H1 (cell line): ENCODE measurements at regions not wholly inside any gene's neighbourhood (a gene's known extent, or its start where the extent isn't known, plus 50 kb on each side); places are given as distances from the start of the nearest gene placed in this dataset.

Experiments used
- CTCF ChIA-PET: fragments of 300-600 bp; sonication (Branson Sonifier 250); formaldehyde crosslinking; loops from one replicate; lab custom pipeline; 2021; ENCODE audit not compliant: partially characterized antibody; lab: Charles Lee
- POLR2A ChIA-PET: fragments of 300-600 bp; sonication (Branson Sonifier 250); formaldehyde crosslinking; loops from one replicate; lab custom pipeline; 2021; ENCODE audit warnings: inconsistent platforms; ENCODE audit not compliant: partially characterized antibody; lab: Charles Lee
- DNase-seq, 2 experiments: peaks; one replicate each; pipeline versions ENCODE4 v3.0.0 to v3.0.0-alpha.2; 2010 to 2022; ENCODE audit warnings: low spot score in 2 of 2, low read depth in 1 of 2, mixed read lengths in 1 of 2
- FAIRE-seq: peaks from 2 replicates; lab custom pipeline; 2011; peaks lifted over from hg19 to GRCh38; lab: Jason Lieb, UNC
- H2AFZ ChIP-seq: 2 replicates; pipeline ENCODE4 v1.8.1; 2012; ENCODE audit warnings: low read length, inconsistent platforms
- H2AK5ac ChIP-seq: 2 replicates; pipeline ENCODE4 v1.6.1; 2013; ENCODE audit warnings: low read depth, low read length
- H2BK120ac ChIP-seq: replicated peaks from 2 replicates; pipeline ENCODE3; 2013; ENCODE audit warnings: low read depth, low read length, inconsistent platforms
- H2BK12ac ChIP-seq: 2 replicates; pipeline ENCODE4 v1.6.1; 2013; ENCODE audit warnings: low read depth, low read length
- H2BK15ac ChIP-seq: 2 replicates; pipeline ENCODE4 v1.6.1; 2013; ENCODE audit warnings: low read length
- H2BK20ac ChIP-seq: 2 replicates; pipeline ENCODE4 v1.6.1; 2013; ENCODE audit warnings: low read length
- H2BK5ac ChIP-seq: 2 replicates; pipeline ENCODE4 v1.6.1; 2013; ENCODE audit warnings: low read depth, low read length
- H3K14ac ChIP-seq: 2 replicates; pipeline ENCODE4 v1.6.1; 2013; ENCODE audit warnings: inconsistent platforms; ENCODE audit not compliant: insufficient read length
- H3K18ac ChIP-seq: 2 replicates; pipeline ENCODE4 v1.6.1; 2013; ENCODE audit warnings: low read length; ENCODE audit errors: extremely low read depth
- H3K23ac ChIP-seq: 2 replicates; pipeline ENCODE4 v1.6.1; 2013; ENCODE audit warnings: inconsistent platforms; ENCODE audit not compliant: insufficient read length
- H3K23me2 ChIP-seq: 2 replicates; pipeline ENCODE4 v1.6.1; 2013; ENCODE audit warnings: low read depth, low read length
- H3K27ac ChIP-seq: 2 replicates; pipeline ENCODE4 v1.6.1; 2011; ENCODE audit warnings: low read depth, low read length, inconsistent platforms
- H3K27me3 ChIP-seq, 4 experiments: replicated peaks in 1 of 4; 1 replicate in 1 of 4; 2 replicates in 3 of 4; pipeline versions ENCODE4 v1.6.1 to v1.8.1; 2011 to 2013; ENCODE audit warnings: low read length in 3 of 4, mild to moderate bottlenecking in 3 of 4, inconsistent platforms in 2 of 4, mixed read lengths in 2 of 4, moderate library complexity in 1 of 4; ENCODE audit not compliant: control insufficient read depth in 3 of 4, insufficient read depth in 3 of 4; ENCODE audit errors: extremely low read depth in 1 of 4
- H3K36me3 ChIP-seq, 4 experiments: 2 replicates each; pipeline versions ENCODE4 v1.6.1 to v1.8.1; 2011 to 2013; ENCODE audit warnings: mild to moderate bottlenecking in 4 of 4, low read length in 3 of 4, moderate library complexity in 2 of 4, control low read depth in 1 of 4, inconsistent platforms in 1 of 4; ENCODE audit not compliant: insufficient read depth in 4 of 4, control insufficient read depth in 2 of 4
- H3K4ac ChIP-seq: replicated peaks from 2 replicates; pipeline ENCODE3; 2013; ENCODE audit warnings: low read length, low read depth, mixed read lengths, inconsistent platforms; ENCODE audit not compliant: insufficient read length
- H3K4me1 ChIP-seq, 4 experiments: replicated peaks in 1 of 4; 1 replicate in 1 of 4; 2 replicates in 3 of 4; pipeline versions ENCODE4 v1.6.1 to v1.8.1; 2011 to 2013; ENCODE audit warnings: low read length in 3 of 4, inconsistent platforms in 2 of 4, mixed read lengths in 1 of 4; ENCODE audit not compliant: insufficient read depth in 4 of 4, control insufficient read depth in 3 of 4
- H3K4me2 ChIP-seq, 2 experiments: 2 replicates each; pipeline versions ENCODE4 v1.6.1 to v1.8.1; 2011 to 2013; ENCODE audit warnings: low read depth in 2 of 2, low read length in 2 of 2, control low read depth in 1 of 2, inconsistent platforms in 1 of 2, mild to moderate bottlenecking in 1 of 2; ENCODE audit not compliant: insufficient read depth in 1 of 2
- H3K4me3 ChIP-seq, 4 experiments: fragments of 200-600, 300-600 bp in 1 of 4; sonication (generic), shearing (Covaris generic), sonication (Bioruptor Twin) in 1 of 4; 2 replicates each; pipeline versions ENCODE4 v1.5.1 to v1.8.1; 2011 to 2016; ENCODE audit warnings: low read length in 4 of 4, low read depth in 3 of 4, control low read depth in 2 of 4, inconsistent platforms in 2 of 4, mild to moderate bottlenecking in 2 of 4, mixed read lengths in 1 of 4, moderate library complexity in 1 of 4; ENCODE audit not compliant: insufficient read depth in 2 of 4; ENCODE audit errors: extremely low read depth in 1 of 4
- H3K56ac ChIP-seq: replicated peaks from 2 replicates; pipeline ENCODE3; 2013; ENCODE audit warnings: low read depth, mild to moderate bottlenecking, mixed read lengths, low read length, inconsistent platforms; ENCODE audit not compliant: insufficient read length
- H3K79me1 ChIP-seq: 2 replicates; pipeline ENCODE4 v1.6.1; 2013; ENCODE audit warnings: low read depth, low read length, control low read depth
- H3K79me2 ChIP-seq, 2 experiments: 2 replicates each; pipeline versions ENCODE4 v1.6.1 to v1.8.1; 2012 to 2013; ENCODE audit warnings: low read length in 2 of 2, mild to moderate bottlenecking in 2 of 2, inconsistent platforms in 1 of 2; ENCODE audit not compliant: insufficient read depth in 2 of 2, control insufficient read depth in 1 of 2
- H3K9ac ChIP-seq, 4 experiments: replicated peaks in 1 of 4; 1 replicate in 1 of 4; 2 replicates in 3 of 4; pipeline versions ENCODE4 v1.6.1 to v1.8.1; 2011 to 2013; ENCODE audit warnings: low read depth in 3 of 4, low read length in 3 of 4, control low read depth in 2 of 4, mild to moderate bottlenecking in 2 of 4, moderate library complexity in 2 of 4, inconsistent platforms in 1 of 4; ENCODE audit errors: extremely low read depth in 1 of 4
- H3K9me3 ChIP-seq, 2 experiments: 2 replicates each; pipeline versions ENCODE4 v1.6.1 to v1.8.1; 2012 to 2013; ENCODE audit warnings: mild to moderate bottlenecking in 2 of 2, moderate library complexity in 2 of 2, control low read depth in 1 of 2, inconsistent platforms in 1 of 2, low read depth in 1 of 2, low read length in 1 of 2, mixed read lengths in 1 of 2; ENCODE audit not compliant: insufficient read depth in 2 of 2
- H4K20me1 ChIP-seq, 2 experiments: replicated peaks in 1 of 2; 2 replicates each; pipeline versions ENCODE3 to v1.8.1; 2011 to 2013; ENCODE audit warnings: inconsistent platforms in 2 of 2, low read length in 2 of 2, mild to moderate bottlenecking in 1 of 2; ENCODE audit not compliant: insufficient read depth in 2 of 2, control insufficient read depth in 1 of 2
- H4K5ac ChIP-seq: 2 replicates; pipeline ENCODE4 v1.6.1; 2013; ENCODE audit warnings: low read length, low read depth, mixed read lengths, inconsistent platforms; ENCODE audit not compliant: insufficient read length
- H4K8ac ChIP-seq: 2 replicates; pipeline ENCODE4 v1.8.0; 2013; ENCODE audit warnings: mild to moderate bottlenecking, moderate library complexity, low read length, inconsistent platforms; ENCODE audit not compliant: insufficient read depth; ENCODE audit errors: extremely low read depth
- H4K91ac ChIP-seq: replicated peaks from 2 replicates; pipeline ENCODE3; 2013; ENCODE audit warnings: low read length, mixed read lengths, inconsistent platforms; ENCODE audit not compliant: insufficient read length
- ASH2L ChIP-seq: fragments of 200-600, 300-600 bp; sonication (generic); IDR thresholded peaks from one replicate; pipeline ENCODE4 v1.7.1; 2017; ENCODE audit warnings: low read length
- BCL11A ChIP-seq, 2 experiments: IDR thresholded peaks; one replicate each; pipeline ENCODE4 v1.6.1; 2011; ENCODE audit warnings: low read depth in 2 of 2, low read length in 2 of 2, mild to moderate bottlenecking in 2 of 2
- CHD1 ChIP-seq: IDR thresholded peaks from 2 replicates; pipeline ENCODE4 v1.6.1; 2012; ENCODE audit warnings: low read depth, low read length, improper control_type of control experiment
- CREB1 ChIP-seq: IDR thresholded peaks from 2 replicates; pipeline ENCODE4 v1.6.1; 2012; ENCODE audit warnings: inconsistent platforms
- E2F6 ChIP-seq: IDR thresholded peaks from 2 replicates; pipeline ENCODE4 v1.6.1; 2012; ENCODE audit warnings: inconsistent platforms
- EZH2 ChIP-seq: fragments of 200-600 bp; sonication (generic); IDR thresholded peaks from 2 replicates; pipeline ENCODE4 v1.7.1; 2012; ENCODE audit warnings: low read depth, mild to moderate bottlenecking, moderate library complexity, low read length, inconsistent platforms; ENCODE audit not compliant: severe bottlenecking
- GTF2F1 ChIP-seq: IDR thresholded peaks from 2 replicates; pipeline ENCODE4 v1.6.1; 2012; ENCODE audit warnings: low read depth, low read length, improper control_type of control experiment, borderline replicate concordance
- JUN ChIP-seq: IDR thresholded peaks from 2 replicates; pipeline ENCODE4 v1.6.1; 2011; ENCODE audit warnings: low read depth, mild to moderate bottlenecking, improper control_type of control experiment, low read length
- KDM4A ChIP-seq: IDR thresholded peaks from one replicate; pipeline ENCODE4 v1.7.1; 2012; ENCODE audit warnings: low read depth, mild to moderate bottlenecking, moderate library complexity, low read length, inconsistent platforms; ENCODE audit not compliant: severe bottlenecking
- POLR2AphosphoS5 ChIP-seq: IDR thresholded peaks from 2 replicates; pipeline ENCODE4 v1.6.1; 2011; ENCODE audit warnings: low read depth, low read length
- RNF2 ChIP-seq: fragments of 200-900, 300-1000 bp; sonication (generic); IDR thresholded peaks from 2 replicates; pipeline ENCODE4 v1.7.1; 2016; ENCODE audit warnings: borderline replicate concordance, low read depth, mild to moderate bottlenecking, antibody characterized with exemption, low read length; ENCODE audit not compliant: poor library complexity, severe bottlenecking; ENCODE audit errors: missing control alignments
- SUZ12 ChIP-seq: fragments of 200-600 bp; sonication (generic); IDR thresholded peaks from 2 replicates; pipeline ENCODE4 v1.6.1; 2012; ENCODE audit warnings: mild to moderate bottlenecking, inconsistent platforms, low read length, moderate library complexity, mixed read lengths
- WGBS, 2 experiments: shearing (Covaris generic) in 1 of 2; methylation state at CpG; one replicate each; pipeline versions ENCODE4 v1.1.6 to v1.1.7; 2013 to 2015; ENCODE audit warnings: low lambda C conversion rate in 2 of 2, mixed read lengths in 2 of 2, inconsistent platforms in 1 of 2, low coverage in 1 of 2, missing lambda C conversion rate in 1 of 2; ENCODE audit not compliant: insufficient replicate concordance in 2 of 2, insufficient coverage in 1 of 2, insufficient read length in 1 of 2; ENCODE audit errors: extremely low coverage in 1 of 2, missing lambda C conversion rate in 1 of 2; 5-methylcytosine and 5-hydroxymethylcytosine counted together

DNA sequence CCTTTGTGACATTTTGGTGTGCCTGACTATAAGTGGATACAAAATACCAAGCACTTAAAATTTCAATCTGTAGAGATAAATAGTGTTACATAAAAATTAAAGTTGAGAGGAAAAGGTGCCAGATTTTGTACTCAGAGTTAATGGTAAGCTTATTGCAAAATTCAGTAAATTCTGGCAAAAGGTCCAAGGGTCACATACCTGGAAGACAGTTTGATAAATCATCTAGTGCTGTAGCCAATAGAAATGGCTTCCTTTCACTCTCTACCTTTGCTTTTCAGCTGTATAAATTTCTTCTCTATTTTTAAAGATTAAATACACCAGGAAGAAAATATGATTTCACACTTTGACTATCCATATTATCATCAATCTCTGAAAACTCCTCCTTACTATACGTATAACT is 690.2 kb upstream of the NRSN1 start:
- Histone ChIP-seq H3K27me3 (no peaks in the 10 kb centered on the region), H3K18ac (no peak overlapping the region), H3K9me3 (no peaks in the 10 kb centered on the region), H2BK20ac (no peak overlapping the region), H3K4me1 (no peaks in the 10 kb centered on the region; a peak in 1 of 7 replicates), H3K4me2 (no peak overlapping the region), H3K9ac (no peak overlapping the region), H3K36me3 (no peaks in the 10 kb centered on the region), H3K27ac (no peak overlapping the region), H4K8ac (no peak overlapping the region), H2BK120ac (no peak overlapping the region), H2AK5ac (no peak overlapping the region), H3K23me2 (no peaks in the 10 kb centered on the region), H2AFZ (no peak overlapping the region), H3K4me3 (no peak overlapping the region), H3K23ac (no peak overlapping the region)
- WGBS, 2 experiments: 89 to 100% methylated on average over 1 of the region's 1 CpG
- no peak for DNase-seq
- POLR2A ChIA-PET: no interaction called here
- TF ChIP-seq BCL11A (IDR thresholded peaks at IDR 0.05; ENCODE audit: low read depth in 2 of 2, low read length in 2 of 2) (no peak), CHD1 (no peak), E2F6 (no peak), SUZ12 (no peak), CREB1 (no peak), POLR2AphosphoS5 (no peak), EZH2 (no peak), JUN (no peak), GTF2F1 (no peak), KDM4A (no peak), ASH2L (no peak), RNF2 (no peak)
- TF ChIP-seq, all 59 proteins: peak for 0
- Histone ChIP-seq H2BK15ac (no peak overlapping the region), H3K4ac (no peak overlapping the region), H4K5ac (no peak overlapping the region), H2BK12ac (no peak overlapping the region), H4K91ac (no peak overlapping the region), H3K79me2 (no peaks in the 10 kb centered on the region), H4K20me1 (no peaks in the 10 kb centered on the region), H3K14ac (no peak overlapping the region), H3K79me1 (no peaks in the 10 kb centered on the region), H2BK5ac (no peak overlapping the region), H3K56ac (no peak overlapping the region)
- CTCF ChIA-PET: interaction anchor here (0.6 to 1.0 kb wide), 2 partner anchors 10 to 450 kb away, joined by 3 read pairs; no protein-coding TSS in a partner anchor
- no peak for FAIRE-seq
